ENCODE measurements at regions not wholly inside any gene's neighbourhood (a gene's known extent, or its start where the extent isn't known, plus 50 kb on each side); places are given as distances from the start of the nearest gene placed in this dataset.

DNA sequence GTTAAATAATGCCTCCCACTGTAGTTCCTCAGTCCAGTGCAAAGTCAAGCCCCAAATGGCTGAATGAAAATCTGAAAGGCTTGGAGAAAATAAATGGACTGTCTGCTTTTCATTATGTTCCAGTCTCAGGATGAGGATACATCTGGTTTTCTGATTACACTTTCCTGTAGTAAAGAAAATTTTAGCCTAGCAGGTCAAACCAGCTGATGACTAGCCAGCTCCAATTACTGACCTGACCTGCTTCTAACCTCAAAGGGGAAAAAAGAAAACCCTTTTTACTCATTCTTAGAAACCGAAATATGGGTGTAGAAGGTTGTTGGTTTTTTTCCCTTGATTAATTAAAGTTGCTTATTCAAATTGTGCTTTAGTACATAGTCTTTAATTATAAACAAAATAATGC lies 418.4 kb downstream of the EFNB2 start:
- Histone ChIP-seq H3K9ac (ENCODE audit: low read length) (no peak overlapping the region), H3K4me1 (ENCODE audit: control insufficient read depth, low read depth, low read length) (peaks cover 6% of the 10 kb centered on the region), H3K27ac (ENCODE audit: low read length) (no peak overlapping the region), H3K36me3 (ENCODE audit: control insufficient read depth, low read depth, low read length) (no peaks in the 10 kb centered on the region), H3K9me3 (ENCODE audit: control insufficient read depth, low read depth, low read length) (no peaks in the 10 kb centered on the region), H3K4me3 (ENCODE audit: low read length) (no peak overlapping the region), H3K27me3 (ENCODE audit: control insufficient read depth, insufficient read depth, low read length) (no peaks in the 10 kb centered on the region)

DNA sequence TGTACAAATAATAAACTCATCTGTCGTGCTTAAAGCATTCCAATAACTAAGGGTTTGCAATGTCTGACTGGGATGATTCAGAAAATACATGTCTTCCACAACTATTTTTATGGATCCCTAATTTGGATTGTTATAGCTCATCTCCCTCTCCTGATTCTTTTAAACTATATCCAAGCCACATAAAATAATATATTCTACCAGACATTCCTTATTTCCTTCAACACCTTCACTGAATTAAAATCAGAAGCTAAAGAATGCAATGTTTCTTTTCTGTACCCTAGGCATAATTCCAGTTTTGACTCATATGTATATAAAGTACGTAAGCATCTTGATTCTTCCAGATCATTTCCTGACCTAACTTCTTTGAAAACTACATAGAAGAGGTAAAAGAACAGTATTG lies 420.4 kb downstream of the EFNB2 start:
- no peak overlapping the region for H3K4me3 ChIP-seq (ENCODE audit: low read length)
- H3K9me3 ChIP-seq (ENCODE audit: control insufficient read depth, low read depth, low read length): no peaks in the 10 kb centered on the region
- H3K27ac ChIP-seq (ENCODE audit: low read length): no peak overlapping the region
- H3K27me3 ChIP-seq (ENCODE audit: control insufficient read depth, insufficient read depth, low read length): no peaks in the 10 kb centered on the region
- no peak overlapping the region for H3K9ac ChIP-seq (ENCODE audit: low read length)
- no peaks in the 10 kb centered on the region for H3K36me3 ChIP-seq (ENCODE audit: control insufficient read depth, low read depth, low read length)
- H3K4me1 ChIP-seq (ENCODE audit: control insufficient read depth, low read depth, low read length): peaks cover 6% of the 10 kb centered on the region

- no peak overlapping the region for H3K4me3 ChIP-seq (ENCODE audit: low read length)
- H3K27me3 ChIP-seq (ENCODE audit: control insufficient read depth, insufficient read depth, low read length): no peaks in the 10 kb centered on the region
- no peaks in the 10 kb centered on the region for H3K36me3 ChIP-seq (ENCODE audit: control insufficient read depth, low read depth, low read length)
- no peaks in the 10 kb centered on the region for H3K4me1 ChIP-seq (ENCODE audit: control insufficient read depth, low read depth, low read length)
- H3K27ac ChIP-seq (ENCODE audit: low read length): no peak overlapping the region
- no peaks in the 10 kb centered on the region for H3K9me3 ChIP-seq (ENCODE audit: control insufficient read depth, low read depth, low read length)
- H3K9ac ChIP-seq (ENCODE audit: low read length): no peak overlapping the region
These were observed 421.7 kb downstream of the EFNB2 start for GRCh38 chr13:106113796-106114195.

GRCh38 chr13:106112191-106112590 lies 423.3 kb downstream of the EFNB2 start:
- H3K9me3 ChIP-seq (ENCODE audit: control insufficient read depth, low read depth, low read length): no peaks in the 10 kb centered on the region
- no peaks in the 10 kb centered on the region for H3K27me3 ChIP-seq (ENCODE audit: control insufficient read depth, insufficient read depth, low read length)
- H3K4me3 ChIP-seq (ENCODE audit: low read length): no peak overlapping the region
- no peaks in the 10 kb centered on the region for H3K4me1 ChIP-seq (ENCODE audit: control insufficient read depth, low read depth, low read length)
- H3K27ac ChIP-seq (ENCODE audit: low read length): no peak overlapping the region
- H3K36me3 ChIP-seq (ENCODE audit: control insufficient read depth, low read depth, low read length): no peaks in the 10 kb centered on the region
- no peak overlapping the region for H3K9ac ChIP-seq (ENCODE audit: low read length)

DNA sequence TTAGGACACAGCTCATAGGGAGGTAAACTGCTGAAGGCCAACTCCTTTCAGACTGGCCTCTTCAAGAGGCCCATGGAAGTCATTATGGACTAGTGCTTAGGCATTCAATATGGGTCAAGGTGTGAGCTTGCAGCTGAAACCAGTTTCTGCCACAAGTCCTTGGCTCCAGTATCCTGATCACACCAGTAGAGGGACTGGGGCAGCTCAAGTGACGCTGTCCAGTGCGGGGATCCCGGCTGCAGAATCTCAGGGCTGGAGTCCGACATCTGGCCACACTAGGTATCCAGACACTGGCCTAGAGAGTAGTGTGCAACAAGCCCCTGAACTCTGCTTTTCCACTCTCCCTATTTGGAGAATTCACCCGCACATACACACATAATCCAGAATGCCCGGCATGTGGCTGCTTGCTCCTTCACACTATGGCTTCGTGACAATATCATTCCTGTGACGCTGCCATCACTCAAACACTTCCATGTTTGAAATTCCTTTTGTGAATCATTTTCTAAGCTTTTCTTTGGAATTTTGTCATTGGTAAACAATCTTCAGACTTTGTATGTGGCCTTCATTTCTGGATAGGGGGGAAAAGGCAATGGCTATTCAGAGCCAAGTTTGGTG lies 425.1 kb downstream of the EFNB2 start:
- H3K9me3 ChIP-seq (ENCODE audit: control insufficient read depth, low read depth, low read length): no peaks in the 10 kb centered on the region
- H3K27me3 ChIP-seq (ENCODE audit: control insufficient read depth, insufficient read depth, low read length): no peaks in the 10 kb centered on the region
- no peaks in the 10 kb centered on the region for H3K36me3 ChIP-seq (ENCODE audit: control insufficient read depth, low read depth, low read length)
- H3K27ac ChIP-seq (ENCODE audit: low read length): no peak overlapping the region
- no peak overlapping the region for H3K9ac ChIP-seq (ENCODE audit: low read length)
- no peaks in the 10 kb centered on the region for H3K4me1 ChIP-seq (ENCODE audit: control insufficient read depth, low read depth, low read length)
- no peak overlapping the region for H3K4me3 ChIP-seq (ENCODE audit: low read length)

GRCh38 chr13:106109391-106109791 lies 426.1 kb downstream of the EFNB2 start:
- Histone ChIP-seq H3K27ac (ENCODE audit: low read length) (no peak overlapping the region), H3K4me3 (ENCODE audit: low read length) (no peak overlapping the region), H3K9me3 (ENCODE audit: control insufficient read depth, low read depth, low read length) (no peaks in the 10 kb centered on the region), H3K4me1 (ENCODE audit: control insufficient read depth, low read depth, low read length) (no peaks in the 10 kb centered on the region), H3K27me3 (ENCODE audit: control insufficient read depth, insufficient read depth, low read length) (no peaks in the 10 kb centered on the region), H3K9ac (ENCODE audit: low read length) (no peak overlapping the region), H3K36me3 (ENCODE audit: control insufficient read depth, low read depth, low read length) (no peaks in the 10 kb centered on the region)

DNA sequence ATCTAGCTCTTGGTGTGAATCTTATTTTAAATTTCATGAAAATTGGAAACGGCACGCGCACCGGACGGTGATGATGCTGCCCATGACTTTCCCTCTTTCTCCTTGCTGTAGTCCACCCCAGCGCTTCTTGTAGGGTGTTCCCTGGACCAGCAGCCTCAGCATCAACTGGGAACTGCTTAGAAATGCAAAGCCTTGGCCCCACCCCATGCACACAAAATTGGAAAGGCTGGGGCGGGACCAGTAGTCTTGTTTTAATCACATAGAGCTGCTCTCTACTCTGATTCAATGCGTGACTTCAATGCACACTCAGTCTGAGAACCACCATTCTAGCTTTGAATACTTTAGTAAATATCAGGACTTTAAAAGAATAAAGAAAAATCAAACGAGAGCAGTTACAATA lies 427.1 kb downstream of the EFNB2 start:
- H3K9me3 ChIP-seq (ENCODE audit: control insufficient read depth, low read depth, low read length): no peaks in the 10 kb centered on the region
- H3K27me3 ChIP-seq (ENCODE audit: control insufficient read depth, insufficient read depth, low read length): no peaks in the 10 kb centered on the region
- no peaks in the 10 kb centered on the region for H3K36me3 ChIP-seq (ENCODE audit: control insufficient read depth, low read depth, low read length)
- no peak overlapping the region for H3K4me3 ChIP-seq (ENCODE audit: low read length)
- H3K4me1 ChIP-seq (ENCODE audit: control insufficient read depth, low read depth, low read length): peaks cover 3% of the 10 kb centered on the region
- no peak overlapping the region for H3K27ac ChIP-seq (ENCODE audit: low read length)
- no peak overlapping the region for H3K9ac ChIP-seq (ENCODE audit: low read length)

DNA sequence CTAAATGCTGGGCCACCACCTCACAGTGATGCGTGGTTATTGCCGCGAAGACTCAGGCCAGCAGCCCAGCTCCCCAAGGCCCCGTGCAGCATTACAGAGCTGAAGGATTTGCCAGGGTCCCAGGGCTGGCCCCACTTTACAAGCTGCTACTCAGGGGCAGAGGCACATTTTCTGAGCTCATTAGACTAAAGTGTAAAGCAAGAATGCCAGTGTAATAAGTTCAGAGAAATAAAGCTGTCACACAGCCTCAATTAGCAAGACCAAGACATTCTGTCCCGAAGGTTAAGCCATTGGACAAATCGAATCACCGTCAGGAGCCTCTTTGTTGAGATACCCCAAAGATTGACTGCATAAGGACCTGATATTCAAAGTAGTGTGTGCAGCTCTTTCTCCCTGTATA lies 428.4 kb downstream of the EFNB2 start:
- Histone ChIP-seq H3K4me3 (ENCODE audit: low read length) (no peak overlapping the region), H3K27ac (ENCODE audit: low read length) (no peak overlapping the region), H3K36me3 (ENCODE audit: control insufficient read depth, low read depth, low read length) (no peaks in the 10 kb centered on the region), H3K9ac (ENCODE audit: low read length) (no peak overlapping the region), H3K4me1 (ENCODE audit: control insufficient read depth, low read depth, low read length) (peaks cover 3% of the 10 kb centered on the region), H3K27me3 (ENCODE audit: control insufficient read depth, insufficient read depth, low read length) (no peaks in the 10 kb centered on the region), H3K9me3 (ENCODE audit: control insufficient read depth, low read depth, low read length) (no peaks in the 10 kb centered on the region)

GRCh38 chr13:106105153-106105552 lies 430.3 kb downstream of the EFNB2 start:
- H3K9ac ChIP-seq (ENCODE audit: low read length): no peak overlapping the region
- H3K4me3 ChIP-seq (ENCODE audit: low read length): no peak overlapping the region
- H3K36me3 ChIP-seq (ENCODE audit: control insufficient read depth, low read depth, low read length): no peaks in the 10 kb centered on the region
- no peaks in the 10 kb centered on the region for H3K9me3 ChIP-seq (ENCODE audit: control insufficient read depth, low read depth, low read length)
- no peak overlapping the region for H3K27ac ChIP-seq (ENCODE audit: low read length)
- H3K4me1 ChIP-seq (ENCODE audit: control insufficient read depth, low read depth, low read length): peaks cover 18% of the 10 kb centered on the region
- H3K27me3 ChIP-seq (ENCODE audit: control insufficient read depth, insufficient read depth, low read length): no peaks in the 10 kb centered on the region

DNA sequence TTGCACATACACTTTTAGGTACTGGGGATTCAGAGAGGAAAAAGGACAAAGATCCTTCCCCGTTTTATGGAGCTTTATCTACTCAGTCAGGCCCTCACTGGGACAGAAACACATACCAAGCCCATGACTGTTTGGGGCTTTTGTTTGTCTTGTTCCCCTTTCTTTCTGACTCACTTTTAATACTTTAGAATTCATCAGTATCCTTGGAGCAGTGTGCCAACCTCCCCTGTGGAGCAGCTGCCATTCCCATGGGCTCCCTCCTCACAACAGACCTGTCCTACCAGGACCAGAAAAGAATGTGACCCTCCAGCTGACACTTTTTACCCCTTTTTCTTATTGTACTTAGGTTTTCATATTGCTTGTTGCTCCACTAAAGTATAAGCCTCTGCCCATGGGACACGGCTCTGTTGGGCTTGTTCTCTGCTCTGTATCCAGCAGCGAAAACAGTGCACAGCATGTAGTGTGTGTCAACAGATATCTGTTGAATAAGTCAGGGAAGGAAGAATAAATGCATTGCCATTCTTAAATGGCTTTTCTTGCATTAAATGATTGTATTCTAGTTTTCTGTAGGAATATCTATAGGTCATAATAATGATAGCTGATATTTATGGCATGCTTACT lies 431.1 kb downstream of the EFNB2 start:
- Histone ChIP-seq H3K27ac (ENCODE audit: low read length) (no peak overlapping the region), H3K9me3 (ENCODE audit: control insufficient read depth, low read depth, low read length) (no peaks in the 10 kb centered on the region), H3K4me3 (ENCODE audit: low read length) (no peak overlapping the region), H3K27me3 (ENCODE audit: control insufficient read depth, insufficient read depth, low read length) (no peaks in the 10 kb centered on the region), H3K4me1 (ENCODE audit: control insufficient read depth, low read depth, low read length) (peaks cover 26% of the 10 kb centered on the region), H3K9ac (ENCODE audit: low read length) (no peak overlapping the region), H3K36me3 (ENCODE audit: control insufficient read depth, low read depth, low read length) (no peaks in the 10 kb centered on the region)

- Histone ChIP-seq H3K36me3 (ENCODE audit: control insufficient read depth, low read depth, low read length) (no peaks in the 10 kb centered on the region), H3K27ac (ENCODE audit: low read length) (no peak overlapping the region), H3K9ac (ENCODE audit: low read length) (no peak overlapping the region), H3K9me3 (ENCODE audit: control insufficient read depth, low read depth, low read length) (no peaks in the 10 kb centered on the region), H3K27me3 (ENCODE audit: control insufficient read depth, insufficient read depth, low read length) (no peaks in the 10 kb centered on the region), H3K4me1 (ENCODE audit: control insufficient read depth, low read depth, low read length) (peaks cover 32% of the 10 kb centered on the region), H3K4me3 (ENCODE audit: low read length) (no peak overlapping the region)
These were observed 431.7 kb downstream of the EFNB2 start for GRCh38 chr13:106103779-106104178.

GRCh38 chr13:106102786-106103185 lies 432.7 kb downstream of the EFNB2 start:
- Histone ChIP-seq H3K27me3 (ENCODE audit: control insufficient read depth, insufficient read depth, low read length) (no peaks in the 10 kb centered on the region), H3K4me1 (ENCODE audit: control insufficient read depth, low read depth, low read length) (peaks cover 42% of the 10 kb centered on the region), H3K4me3 (ENCODE audit: low read length) (no peak overlapping the region), H3K9me3 (ENCODE audit: control insufficient read depth, low read depth, low read length) (no peaks in the 10 kb centered on the region), H3K9ac (ENCODE audit: low read length) (no peak overlapping the region), H3K27ac (ENCODE audit: low read length) (no peak overlapping the region), H3K36me3 (ENCODE audit: control insufficient read depth, low read depth, low read length) (no peaks in the 10 kb centered on the region)
